AG10803 (cell line): ENCODE measurements at regions not wholly inside any gene's neighbourhood (a gene's known extent, or its start where the extent isn't known, plus 50 kb on each side); places are given as distances from the start of the nearest gene placed in this dataset.

Experiments
- DNase-seq: peaks from one replicate; pipeline ENCODE4 v3.0.0; 2010; ENCODE audit warnings: low read depth
- H3K4me3 ChIP-seq: 2 replicates; pipeline ENCODE4 v1.5.1; 2011; ENCODE audit warnings: mild to moderate bottlenecking, low read length, control low read depth
- CTCF ChIP-seq: conservative IDR thresholded peaks from 2 replicates; pipeline ENCODE4 v1.5.1; 2011; ENCODE audit warnings: mild to moderate bottlenecking, low read length, control low read depth, inconsistent platforms

- H3K4me3 ChIP-seq = no peak overlapping the region
- no peak for DNase-seq
- no peak for TF ChIP-seq CTCF
Observed at GRCh38 chr4:27152703-27153102, 292.1 kb downstream of the STIM2 start.

- peak; percentile 25 for DNase-seq
- TF ChIP-seq CTCF = no peak
- H3K4me3 ChIP-seq = no peak overlapping the region
Observed at GRCh38 chr4:27154706-27155105, 294.1 kb downstream of the STIM2 start.

GRCh38 chr4:27161191-27161590 lies 300.6 kb downstream of the STIM2 start:
- DNase-seq = no peak
- no peak overlapping the region for H3K4me3 ChIP-seq
- no peak for TF ChIP-seq CTCF

- no peak for DNase-seq
- TF ChIP-seq CTCF = no peak
- H3K4me3 ChIP-seq = no peak overlapping the region
Observed at GRCh38 chr4:27168783-27169182, 308.1 kb downstream of the STIM2 start.

- TF ChIP-seq CTCF = no peak
- no peak for DNase-seq
- H3K4me3 ChIP-seq = no peak overlapping the region
Observed at GRCh38 chr4:27173280-27173679, 312.6 kb downstream of the STIM2 start.

GRCh38 chr4:27176400-27176799 lies 315.8 kb downstream of the STIM2 start:
- no peak overlapping the region for H3K4me3 ChIP-seq
- peak; percentile 39 for DNase-seq
- TF ChIP-seq CTCF = peak; percentile 49

GRCh38 chr4:27176881-27177280 lies 316.2 kb downstream of the STIM2 start:
- DNase-seq = no peak
- no peak overlapping the region for H3K4me3 ChIP-seq
- no peak for TF ChIP-seq CTCF
